Suprapubic skin (tissue), 4 donors: ENCODE measurements at regions not wholly inside any gene's neighbourhood (a gene's known extent, or its start where the extent isn't known, plus 50 kb on each side); places are given as distances from the start of the nearest gene placed in this dataset.

ENCODE experiments used
- EP300 ChIP-seq: sonication (generic); formaldehyde crosslinking; IDR thresholded peaks from one replicate; pipeline ENCODE4 v1.6.1; 2017; ENCODE audit warnings: antibody characterized with exemption
- POLR2A ChIP-seq, 2 donors: fragments of 450-650 bp; IDR thresholded peaks; one replicate each; pipeline ENCODE4 v1.6.1; 2017; ENCODE audit warnings: antibody characterized with exemption in 2 of 2, mild to moderate bottlenecking in 2 of 2, moderate library complexity in 2 of 2
- POLR2AphosphoS5 ChIP-seq, 3 donors: sonication (generic); formaldehyde crosslinking; IDR thresholded peaks; one replicate each; pipeline ENCODE4 v1.6.1; 2017; ENCODE audit warnings: antibody characterized with exemption in 3 of 3
- TF ChIP-seq, protein P1 (sequence below), 2 donors: fragments of 200-600 bp in 1 of 2; fragments of 450-650 bp in 1 of 2; sonication (generic) in 1 of 2; IDR thresholded peaks; one replicate each; pipeline ENCODE4 v1.5.1; 2016 to 2019; ENCODE audit warnings: antibody characterized with exemption in 2 of 2, mild to moderate bottlenecking in 1 of 2, moderate library complexity in 1 of 2

DNA sequence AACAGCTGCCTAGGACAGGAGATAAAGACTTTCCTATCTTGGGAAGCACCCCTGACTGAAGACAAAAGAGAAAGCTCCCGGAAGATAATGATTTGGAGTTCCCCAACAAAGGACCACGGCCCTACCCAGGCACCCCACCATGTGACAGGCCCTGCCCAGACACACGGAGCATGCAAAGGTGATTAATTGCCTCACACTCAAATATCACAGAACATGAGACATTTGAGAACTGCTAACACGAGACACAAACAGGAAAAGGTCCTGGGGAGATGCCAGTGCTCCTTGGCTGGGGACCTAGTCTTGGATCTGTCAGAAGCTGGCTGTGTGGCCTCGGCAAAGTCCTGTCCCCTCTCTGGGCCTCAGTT, 82.5 kb upstream of the PTPN1 start:
- TF ChIP-seq, protein P1, sequence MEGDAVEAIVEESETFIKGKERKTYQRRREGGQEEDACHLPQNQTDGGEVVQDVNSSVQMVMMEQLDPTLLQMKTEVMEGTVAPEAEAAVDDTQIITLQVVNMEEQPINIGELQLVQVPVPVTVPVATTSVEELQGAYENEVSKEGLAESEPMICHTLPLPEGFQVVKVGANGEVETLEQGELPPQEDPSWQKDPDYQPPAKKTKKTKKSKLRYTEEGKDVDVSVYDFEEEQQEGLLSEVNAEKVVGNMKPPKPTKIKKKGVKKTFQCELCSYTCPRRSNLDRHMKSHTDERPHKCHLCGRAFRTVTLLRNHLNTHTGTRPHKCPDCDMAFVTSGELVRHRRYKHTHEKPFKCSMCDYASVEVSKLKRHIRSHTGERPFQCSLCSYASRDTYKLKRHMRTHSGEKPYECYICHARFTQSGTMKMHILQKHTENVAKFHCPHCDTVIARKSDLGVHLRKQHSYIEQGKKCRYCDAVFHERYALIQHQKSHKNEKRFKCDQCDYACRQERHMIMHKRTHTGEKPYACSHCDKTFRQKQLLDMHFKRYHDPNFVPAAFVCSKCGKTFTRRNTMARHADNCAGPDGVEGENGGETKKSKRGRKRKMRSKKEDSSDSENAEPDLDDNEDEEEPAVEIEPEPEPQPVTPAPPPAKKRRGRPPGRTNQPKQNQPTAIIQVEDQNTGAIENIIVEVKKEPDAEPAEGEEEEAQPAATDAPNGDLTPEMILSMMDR (IDR thresholded peaks at IDR 0.05) = no peak
- no peak for TF ChIP-seq EP300
- no peak for TF ChIP-seq POLR2AphosphoS5 (IDR thresholded peaks at IDR 0.05)
- no peak for TF ChIP-seq POLR2A (IDR thresholded peaks at IDR 0.05)
